PC-3 (cell line): ENCODE measurements at regions not wholly inside any gene's neighbourhood (a gene's known extent, or its start where the extent isn't known, plus 50 kb on each side); places are given as distances from the start of the nearest gene placed in this dataset.

Experiments
- ATAC-seq: fragments of 200-7000 bp; cut with Tn5 transposase; 2 replicates; pipeline ENCODE4 v1.9.1; 2020; ENCODE audit warnings: mild to moderate bottlenecking, moderate library complexity
- BruUV-seq: library from RNA; stranded (reverse); fragments of 400-500 nt; replicated peaks from 2 replicates; lab custom pipeline; 2021; lab: Mats Ljungman, UMichigan
- CTCF ChIA-PET: fragments of 300-600 bp; sonication (Branson Sonifier 250); formaldehyde crosslinking; loops from one replicate; lab custom pipeline; 2022; ENCODE audit warnings: antibody characterized with exemption; lab: Charles Lee
- POLR2A ChIA-PET: fragments of 300-600 bp; sonication (Branson Sonifier 250); formaldehyde crosslinking; loops from one replicate; lab custom pipeline; 2022; ENCODE audit warnings: antibody characterized with exemption; ENCODE audit not compliant: unreplicated experiment; lab: Charles Lee
- DNase-seq: peaks from one replicate; pipeline ENCODE4 v3.0.0-alpha.2; 2015
- H2AFZ ChIP-seq: fragments of 300-600 bp; sonication (generic); 2 replicates; pipeline ENCODE4 v1.6.0; 2016; ENCODE audit warnings: antibody characterized with exemption, low read length
- H3F3A ChIP-seq: fragments of 300-600 bp; sonication (generic); one replicate; pipeline ENCODE4 v1.6.0; 2017; ENCODE audit warnings: antibody characterized with exemption, low read length, control low read depth, mild to moderate bottlenecking; ENCODE audit not compliant: unreplicated experiment
- H3K27ac ChIP-seq: fragments of 300-600 bp; sonication (generic); 2 replicates; pipeline ENCODE4 v1.5.1; 2016; ENCODE audit warnings: mild to moderate bottlenecking, low read length
- H3K27me3 ChIP-seq: fragments of 300-600 bp; sonication (generic); 2 replicates; pipeline ENCODE4 v1.6.1; 2016; ENCODE audit warnings: low read length, mixed read lengths
- H3K36me3 ChIP-seq: fragments of 300-600 bp; sonication (generic); 2 replicates; pipeline ENCODE4 v1.6.1; 2016; ENCODE audit warnings: low read depth, mixed run types, low read length, mixed read lengths
- H3K4me1 ChIP-seq: fragments of 300-600 bp; sonication (generic); 2 replicates; pipeline ENCODE4 v1.5.1; 2016; ENCODE audit warnings: low read length; ENCODE audit not compliant: insufficient read depth
- H3K4me2 ChIP-seq: fragments of 300-600 bp; sonication (generic); 2 replicates; pipeline ENCODE4 v1.6.0; 2016; ENCODE audit warnings: low read length
- H3K4me3 ChIP-seq: fragments of 300-600 bp; sonication (generic); 2 replicates; pipeline ENCODE4 v1.5.1; 2016; ENCODE audit warnings: mild to moderate bottlenecking, low read length, mixed read lengths
- H3K79me2 ChIP-seq: fragments of 300-600 bp; sonication (generic); 2 replicates; pipeline ENCODE4 v1.6.1; 2017; ENCODE audit warnings: low read length, mixed read lengths
- H3K9ac ChIP-seq: fragments of 300-600 bp; sonication (generic); 2 replicates; pipeline ENCODE4 v1.6.0; 2016; ENCODE audit warnings: mild to moderate bottlenecking, low read length
- H3K9me2 ChIP-seq: fragments of 300-600 bp; sonication (generic); replicated peaks from 2 replicates; pipeline ENCODE4 v1.6.1; 2016; ENCODE audit warnings: mixed run types, low read length, mixed read lengths
- H3K9me3 ChIP-seq: fragments of 300-600 bp; sonication (generic); 2 replicates; pipeline ENCODE4 v1.6.1; 2016; ENCODE audit warnings: low read length, mixed read lengths
- H4K20me1 ChIP-seq: fragments of 300-600 bp; sonication (generic); 2 replicates; pipeline ENCODE4 v1.6.1; 2016; ENCODE audit warnings: low read length, mixed read lengths
- CTCF ChIP-seq: fragments of 300-600 bp; sonication (generic); conservative IDR thresholded peaks from 2 replicates; pipeline ENCODE4 v1.5.1; 2017; ENCODE audit warnings: antibody characterized with exemption, low read depth, mild to moderate bottlenecking, low read length
- EZH2 ChIP-seq: fragments of 300-600 bp; sonication (generic); IDR thresholded peaks from one replicate; pipeline ENCODE4 v1.6.1; 2017; ENCODE audit warnings: antibody characterized with exemption, mild to moderate bottlenecking, low read length; ENCODE audit not compliant: unreplicated experiment
- EZH2phosphoT487 ChIP-seq: fragments of 300-600 bp; sonication (generic); IDR thresholded peaks from 2 replicates; pipeline ENCODE4 v1.6.1; 2018; ENCODE audit warnings: mild to moderate bottlenecking, antibody characterized with exemption, low read length, borderline replicate concordance
- intact Hi-C: fragments of 100-400 bp; cut with micrococcal nuclease; formaldehyde crosslinking; loops from 2 replicates; pipeline ENCODE4 v1.9.0; 2023

- ATAC-seq = no peak
- ChIA-PET CTCF (no interaction called here), POLR2A (no interaction called here)
- intact Hi-C loops = no loop called here
- no peak for DNase-seq
- TF ChIP-seq EZH2 (no peak), EZH2phosphoT487 (no peak), CTCF (no peak)
- no peak overlapping the region for H3K4me3 ChIP-seq
- peaks cover 20% of the 10 kb centered on the region for H3K4me1 ChIP-seq
- BruUV-seq = no TSS peak
- H3K4me2 ChIP-seq = no peak overlapping the region
- no peaks in the 10 kb centered on the region for H4K20me1 ChIP-seq
- no peaks in the 10 kb centered on the region for H3F3A ChIP-seq
- no peak overlapping the region for H2AFZ ChIP-seq
- no peak overlapping the region for H3K9ac ChIP-seq
- no peaks in the 10 kb centered on the region for H3K79me2 ChIP-seq
- H3K36me3 ChIP-seq = no peaks in the 10 kb centered on the region
- H3K27me3 ChIP-seq = no peaks in the 10 kb centered on the region
- no peaks in the 10 kb centered on the region for H3K9me3 ChIP-seq
- no peaks in the 10 kb centered on the region for H3K9me2 ChIP-seq
- H3K27ac ChIP-seq = no peak overlapping the region
These were observed 373.9 kb downstream of the CHSY3 start for GRCh38 chr5:130278136-130278535.

GRCh38 chr5:130277522-130277921 is 373.3 kb downstream of the CHSY3 start:
- CTCF ChIA-PET = no interaction called here
- H4K20me1 ChIP-seq = no peaks in the 10 kb centered on the region

More at GRCh38 chr5:130277522-130277921, 373.3 kb downstream of the CHSY3 start:
- Histone ChIP-seq H2AFZ (no peak overlapping the region), H3K4me3 (no peak overlapping the region), H3K4me2 (no peak overlapping the region), H3K79me2 (no peaks in the 10 kb centered on the region), H3K9me2 (no peaks in the 10 kb centered on the region), H3K4me1 (peaks cover 20% of the 10 kb centered on the region), H3K36me3 (no peaks in the 10 kb centered on the region), H3F3A (no peaks in the 10 kb centered on the region), H3K9ac (no peak overlapping the region), H3K27me3 (no peaks in the 10 kb centered on the region), H3K27ac (no peak overlapping the region), H3K9me3 (no peaks in the 10 kb centered on the region)
- no peak for TF ChIP-seq EZH2phosphoT487
- no peak for TF ChIP-seq CTCF
- TF ChIP-seq EZH2 = no peak
- POLR2A ChIA-PET = no interaction called here
- DNase-seq = no peak
- no peak for ATAC-seq
- no TSS peak for BruUV-seq
- intact Hi-C loops = no loop called here
